Peyer's patch (tissue), 4 donors: ENCODE measurements at regions not wholly inside any gene's neighbourhood (a gene's known extent, or its start where the extent isn't known, plus 50 kb on each side); places are given as distances from the start of the nearest gene placed in this dataset.

Experiments
- POLR2A ChIP-seq, 2 donors: fragments of 450-650 bp; IDR thresholded peaks; one replicate each; pipeline ENCODE4 v1.5.1; 2017; ENCODE audit warnings: antibody characterized with exemption in 2 of 2, mild to moderate bottlenecking in 2 of 2, moderate library complexity in 2 of 2
- TF ChIP-seq, protein P1 (sequence below), 6 experiments: fragments of 450-650 bp in 4 of 6; fragments of 200-600 bp in 2 of 6; sonication (generic) in 1 of 6; IDR thresholded peaks; one replicate each; pipeline ENCODE4 v1.5.1; 2017 to 2019; ENCODE audit warnings: antibody characterized with exemption in 6 of 6, mild to moderate bottlenecking in 3 of 6, moderate library complexity in 1 of 6

DNA sequence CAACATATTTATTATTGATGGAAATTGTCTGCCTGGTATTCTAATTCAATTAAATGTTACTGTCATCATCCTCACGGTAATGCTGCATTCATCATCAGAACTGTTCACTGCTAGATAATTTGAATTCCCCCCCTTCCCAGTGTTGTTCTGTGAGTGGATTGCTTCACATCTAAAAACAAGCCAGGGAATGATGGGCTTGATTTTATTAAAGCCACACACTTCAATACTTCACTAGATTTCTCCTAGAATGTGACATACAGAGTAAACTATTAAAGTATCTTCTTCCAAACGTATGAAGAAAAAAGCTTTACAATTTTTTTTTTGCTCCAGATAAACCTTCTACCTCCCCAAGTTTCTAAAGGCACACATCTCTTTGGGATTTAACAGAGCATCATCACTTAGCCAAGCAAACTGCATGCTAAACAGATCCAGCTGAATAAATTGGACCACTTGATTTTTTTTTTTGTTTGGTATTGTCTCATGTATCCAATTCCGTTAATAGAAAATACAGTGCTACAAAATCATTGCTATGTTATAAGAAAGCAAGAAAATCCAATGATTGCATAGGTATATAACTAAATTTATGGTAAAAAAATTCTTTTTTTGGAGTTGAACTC lies 692.4 kb downstream of the MTRR start:
- TF ChIP-seq, protein P1, sequence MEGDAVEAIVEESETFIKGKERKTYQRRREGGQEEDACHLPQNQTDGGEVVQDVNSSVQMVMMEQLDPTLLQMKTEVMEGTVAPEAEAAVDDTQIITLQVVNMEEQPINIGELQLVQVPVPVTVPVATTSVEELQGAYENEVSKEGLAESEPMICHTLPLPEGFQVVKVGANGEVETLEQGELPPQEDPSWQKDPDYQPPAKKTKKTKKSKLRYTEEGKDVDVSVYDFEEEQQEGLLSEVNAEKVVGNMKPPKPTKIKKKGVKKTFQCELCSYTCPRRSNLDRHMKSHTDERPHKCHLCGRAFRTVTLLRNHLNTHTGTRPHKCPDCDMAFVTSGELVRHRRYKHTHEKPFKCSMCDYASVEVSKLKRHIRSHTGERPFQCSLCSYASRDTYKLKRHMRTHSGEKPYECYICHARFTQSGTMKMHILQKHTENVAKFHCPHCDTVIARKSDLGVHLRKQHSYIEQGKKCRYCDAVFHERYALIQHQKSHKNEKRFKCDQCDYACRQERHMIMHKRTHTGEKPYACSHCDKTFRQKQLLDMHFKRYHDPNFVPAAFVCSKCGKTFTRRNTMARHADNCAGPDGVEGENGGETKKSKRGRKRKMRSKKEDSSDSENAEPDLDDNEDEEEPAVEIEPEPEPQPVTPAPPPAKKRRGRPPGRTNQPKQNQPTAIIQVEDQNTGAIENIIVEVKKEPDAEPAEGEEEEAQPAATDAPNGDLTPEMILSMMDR (IDR thresholded peaks at IDR 0.05) = no peak
- no peak for TF ChIP-seq POLR2A (IDR thresholded peaks at IDR 0.05)
